OCI-LY3 (cell line): ENCODE measurements at regions not wholly inside any gene's neighbourhood (a gene's known extent, or its start where the extent isn't known, plus 50 kb on each side); places are given as distances from the start of the nearest gene placed in this dataset.

ENCODE experiments used
- CTCF ChIP-seq: fragments of 200-600, 300-600 bp; sonication (generic); IDR thresholded peaks from 2 replicates; pipeline ENCODE4 v1.5.1; 2014; ENCODE audit warnings: antibody characterized with exemption, low read length, low read depth
- EZH2phosphoT487 ChIP-seq: fragments of 200-600 bp; shearing (Covaris generic); IDR thresholded peaks from 2 replicates; pipeline ENCODE4 v1.6.1; 2018; ENCODE audit warnings: antibody characterized with exemption, mixed run types, low read depth

DNA sequence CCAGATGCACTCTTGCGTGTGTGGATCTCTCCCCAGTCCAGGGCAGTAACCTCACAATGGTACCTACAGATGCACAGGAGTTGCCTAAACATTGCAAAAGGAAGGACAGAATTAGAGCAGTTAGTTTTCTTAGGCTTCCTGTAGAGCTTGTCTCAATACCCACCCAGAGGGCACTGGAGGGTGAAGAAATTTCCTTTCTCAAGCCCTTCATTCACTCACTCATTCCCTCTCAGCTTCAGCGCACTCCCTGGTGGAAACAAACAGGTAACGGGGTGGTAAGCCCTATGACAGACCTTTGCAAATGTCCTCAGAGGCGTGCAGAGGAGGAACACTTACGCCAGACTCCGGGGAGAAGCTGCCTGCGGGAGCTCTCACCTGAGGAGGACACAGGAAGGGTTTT, 267.4 kb upstream of the HES1 start:
- TF ChIP-seq CTCF (no peak), EZH2phosphoT487 (no peak)
